SK-N-SH (cell line): ENCODE measurements at regions not wholly inside any gene's neighbourhood (a gene's known extent, or its start where the extent isn't known, plus 50 kb on each side); places are given as distances from the start of the nearest gene placed in this dataset.

Experiments
- CTCF ChIA-PET: fragments of 300-600, 350-600 bp; formaldehyde crosslinking; extraction: SDS; loops from one replicate; lab custom pipeline; 2021; lab: Yijun Ruan, JAX
- POLR2A ChIA-PET: fragments of 350-600 bp; sonication (Branson Sonifier 250); formaldehyde crosslinking; extraction: SDS; loops from one replicate; lab custom pipeline; 2020; ENCODE audit warnings: antibody characterized with exemption, inconsistent platforms; lab: Yijun Ruan, JAX
- DNase-seq: peaks from one replicate; pipeline ENCODE4 v3.0.0; 2012
- H2AFZ ChIP-seq: fragments of 200-600 bp; sonication (generic); 2 replicates; pipeline ENCODE4 v1.8.1; 2016; ENCODE audit warnings: antibody characterized with exemption, mild to moderate bottlenecking, low read depth
- H3F3A ChIP-seq: fragments of 200-600 bp; sonication (generic); replicated peaks from 2 replicates; pipeline ENCODE3; 2016; ENCODE audit warnings: antibody characterized with exemption, mild to moderate bottlenecking; ENCODE audit not compliant: insufficient read depth
- H3K27ac ChIP-seq, 2 experiments: fragments of 200-500 bp in 1 of 2; fragments of 200-600 bp in 1 of 2; sonication (Bioruptor generic) in 1 of 2; sonication (generic), shearing (Covaris generic) in 1 of 2; 2 replicates each; pipeline versions ENCODE4 v1.5.1 to v1.6.1; 2014 to 2016; ENCODE audit warnings: low read depth in 2 of 2, inconsistent platforms in 1 of 2, low read length in 1 of 2, mild to moderate bottlenecking in 1 of 2, mixed read lengths in 1 of 2
- H3K27me3 ChIP-seq: fragments of 200-600 bp; sonication (generic), shearing (Covaris generic); 2 replicates; pipeline ENCODE4 v1.6.1; 2016; ENCODE audit warnings: mixed run types; ENCODE audit not compliant: insufficient read depth
- H3K36me3 ChIP-seq, 2 experiments: fragments of 200-500 bp in 1 of 2; fragments of 200-600 bp in 1 of 2; sonication (Bioruptor generic) in 1 of 2; sonication (generic) in 1 of 2; replicated peaks in 1 of 2; 2 replicates each; pipeline versions ENCODE3 to v1.5.1; 2014 to 2016; ENCODE audit warnings: low read length in 1 of 2, mild to moderate bottlenecking in 1 of 2; ENCODE audit not compliant: insufficient read depth in 2 of 2, control insufficient read depth in 1 of 2
- H3K4me1 ChIP-seq, 2 experiments: fragments of 200-500 bp in 1 of 2; fragments of 200-600 bp in 1 of 2; sonication (Bioruptor generic) in 1 of 2; sonication (generic), shearing (Covaris generic) in 1 of 2; 2 replicates each; pipeline versions ENCODE4 v1.5.1 to v1.6.1; 2014 to 2016; ENCODE audit warnings: low read depth in 1 of 2, low read length in 1 of 2, mixed run types in 1 of 2; ENCODE audit not compliant: insufficient read depth in 2 of 2, control insufficient read depth in 1 of 2
- H3K4me2 ChIP-seq: fragments of 200-600 bp; sonication (generic), shearing (Covaris generic); 2 replicates; pipeline ENCODE4 v1.6.1; 2017; ENCODE audit warnings: mixed run types
- H3K4me3 ChIP-seq, 2 experiments: fragments of 200-500 bp in 1 of 2; fragments of 200-600 bp in 1 of 2; sonication (Bioruptor generic) in 1 of 2; sonication (generic), shearing (Covaris generic) in 1 of 2; 2 replicates each; pipeline versions ENCODE4 v1.5.1 to v1.8.1; 2014 to 2016; ENCODE audit warnings: low read depth in 2 of 2, inconsistent platforms in 1 of 2, low read length in 1 of 2, mild to moderate bottlenecking in 1 of 2, mixed read lengths in 1 of 2, moderate library complexity in 1 of 2
- H3K79me2 ChIP-seq: fragments of 200-600 bp; sonication (generic); 2 replicates; pipeline ENCODE4 v1.8.1; 2017; ENCODE audit warnings: mild to moderate bottlenecking; ENCODE audit not compliant: insufficient read depth
- H3K9ac ChIP-seq: fragments of 200-600 bp; sonication (generic); 2 replicates; pipeline ENCODE4 v1.6.1; 2017; ENCODE audit warnings: mixed run types
- H3K9me2 ChIP-seq: fragments of 200-600 bp; sonication (generic); 2 replicates; pipeline ENCODE4 v1.6.1; 2017; ENCODE audit warnings: mixed run types
- H3K9me3 ChIP-seq: fragments of 200-600 bp; sonication (generic); 2 replicates; pipeline ENCODE4 v1.6.1; 2017; ENCODE audit warnings: mixed run types, mild to moderate bottlenecking, moderate library complexity
- H4K20me1 ChIP-seq: fragments of 200-600 bp; sonication (generic); 2 replicates; pipeline ENCODE4 v1.6.1; 2017; ENCODE audit warnings: mild to moderate bottlenecking, mixed run types; ENCODE audit not compliant: insufficient read depth
- CHD2 ChIP-seq: fragments of 150-350 bp; IDR thresholded peaks from 2 replicates; pipeline ENCODE4 v1.6.1; 2018; ENCODE audit warnings: low read length; ENCODE audit not compliant: partially characterized antibody
- ELF1 ChIP-seq: IDR thresholded peaks from 2 replicates; pipeline ENCODE4 v1.4.0; 2012
- EP300 ChIP-seq, 2 experiments: IDR thresholded peaks; 2 replicates each; pipeline versions ENCODE4 v1.4.0 to v1.6.1; 2012; ENCODE audit warnings: borderline replicate concordance in 1 of 2, low read depth in 1 of 2, low read length in 1 of 2
- EZH2phosphoT487 ChIP-seq: fragments of 200-600 bp; sonication (generic); IDR thresholded peaks from 2 replicates; pipeline ENCODE4 v1.6.1; 2017; ENCODE audit warnings: low read depth, mixed run types, mild to moderate bottlenecking, antibody characterized with exemption, moderate library complexity, borderline replicate concordance
- FOSL2 ChIP-seq: IDR thresholded peaks from 2 replicates; pipeline ENCODE4 v1.4.0; 2012; ENCODE audit warnings: low read depth, mild to moderate bottlenecking, moderate library complexity, borderline replicate concordance
- FOXJ3 ChIP-seq: sonication (generic); formaldehyde crosslinking; IDR thresholded peaks from 2 replicates; pipeline ENCODE4 v1.5.1; 2020; ENCODE audit warnings: mild to moderate bottlenecking, missing genetic modification reagents
- FOXM1 ChIP-seq: IDR thresholded peaks from 2 replicates; pipeline ENCODE4 v1.4.0; 2012; ENCODE audit warnings: low read depth, mild to moderate bottlenecking
- GABPA ChIP-seq: IDR thresholded peaks from 2 replicates; pipeline ENCODE4 v1.4.0; 2012; ENCODE audit warnings: low read depth, mild to moderate bottlenecking
- MXI1 ChIP-seq: IDR thresholded peaks from 2 replicates; pipeline ENCODE4 v1.6.1; 2012; ENCODE audit warnings: mild to moderate bottlenecking, low read depth, low read length, improper control_type of control experiment
- NFIC ChIP-seq: IDR thresholded peaks from 2 replicates; pipeline ENCODE4 v1.4.0; 2012; ENCODE audit warnings: borderline replicate concordance
- RCOR1 ChIP-seq: fragments of 150-350 bp; IDR thresholded peaks from 2 replicates; pipeline ENCODE4 v1.6.1; 2017; ENCODE audit warnings: antibody characterized with exemption, low read length
- RFX5 ChIP-seq: IDR thresholded peaks from 2 replicates; pipeline ENCODE4 v1.6.1; 2012; ENCODE audit warnings: mild to moderate bottlenecking, improper control_type of control experiment, low read length
- RXRA ChIP-seq: IDR thresholded peaks from 2 replicates; pipeline ENCODE4 v1.4.0; 2012; ENCODE audit warnings: low read depth, mild to moderate bottlenecking, borderline replicate concordance
- SIN3A ChIP-seq: IDR thresholded peaks from 2 replicates; pipeline ENCODE4 v1.6.1; 2012; ENCODE audit warnings: low read depth, mild to moderate bottlenecking, low read length, moderate library complexity, borderline replicate concordance
- TAF1 ChIP-seq: IDR thresholded peaks from 2 replicates; pipeline ENCODE4 v1.6.1; 2012; ENCODE audit warnings: low read depth, mild to moderate bottlenecking, low read length, moderate library complexity, borderline replicate concordance
- TCF12 ChIP-seq: IDR thresholded peaks from 2 replicates; pipeline ENCODE4 v1.4.0; 2012
- YY1 ChIP-seq: IDR thresholded peaks from 2 replicates; pipeline ENCODE4 v1.4.0; 2012; ENCODE audit warnings: low read depth, mild to moderate bottlenecking
- WGBS: methylation state at CpG from one replicate; pipeline ENCODE4 v1.1.6; 2017; ENCODE audit warnings: low lambda C conversion rate; 5-methylcytosine and 5-hydroxymethylcytosine counted together
- TF ChIP-seq, protein P1 (sequence below): IDR thresholded peaks from 2 replicates; pipeline ENCODE4; 2012
- TF ChIP-seq, protein P2 (sequence below): IDR thresholded peaks from 2 replicates; pipeline ENCODE4 v1.6.1; 2012; ENCODE audit warnings: mild to moderate bottlenecking, low read depth, low read length, moderate library complexity
- TF ChIP-seq, protein P3 (sequence below): IDR thresholded peaks from 2 replicates; pipeline ENCODE4 v1.4.0; 2012; ENCODE audit warnings: low read depth

DNA sequence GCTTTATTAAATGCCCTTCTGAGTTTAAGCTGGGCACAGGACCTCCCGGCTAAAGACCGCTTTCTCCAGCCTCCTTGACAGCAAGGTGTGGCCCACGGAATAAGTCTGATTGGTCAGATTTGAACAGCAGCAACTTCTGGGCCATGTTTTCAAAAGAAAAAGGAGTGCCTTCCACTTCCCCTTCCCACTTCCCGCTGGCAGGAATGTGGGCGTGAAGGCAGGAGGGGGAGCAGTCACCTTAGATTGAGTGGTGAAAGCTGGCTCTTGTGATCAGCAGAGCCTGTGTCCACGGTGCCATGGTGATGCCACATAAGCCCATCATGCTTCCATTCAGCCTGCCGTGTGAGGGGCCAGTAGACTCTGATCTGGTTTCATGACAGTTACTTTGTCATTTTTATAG is 136.6 kb upstream of the GLI2 start:
- H3K27me3 ChIP-seq, result no peaks in the 10 kb centered on the region; the same call in 1 of the 2 replicates
- no peaks in the 10 kb centered on the region for H3K9me3 ChIP-seq
- no peak overlapping the region for H2AFZ ChIP-seq
- DNase-seq, result no peak
- ChIA-PET POLR2A (no interaction called here), CTCF (no interaction called here)
- H3K9ac ChIP-seq, result no peak overlapping the region
- no peak overlapping the region for H3K4me2 ChIP-seq
- H3K4me3 ChIP-seq, result no peak overlapping the region
- H3K79me2 ChIP-seq, result no peaks in the 10 kb centered on the region
- 53% methylated on average over 7 of the region's 7 CpGs for WGBS
- H4K20me1 ChIP-seq, result no peaks in the 10 kb centered on the region
- H3K27ac ChIP-seq, result no peak overlapping the region
- H3K36me3 ChIP-seq, result no peaks in the 10 kb centered on the region
- no peaks in the 10 kb centered on the region for H3K9me2 ChIP-seq
- H3K4me1 ChIP-seq, result peaks cover 0 to 9% of the 10 kb centered on the region in 2 experiments; a peak in 1 of 4 replicates
- TF ChIP-seq TCF12 (no peak), CHD2 (no peak), MXI1 (no peak), SIN3A (no peak), RXRA (no peak), FOXM1 (no peak), TAF1 (no peak), FOXJ3 (no peak), RFX5 (no peak), RCOR1 (no peak), GABPA (no peak), FOSL2 (no peak)
- TF ChIP-seq, protein P1, sequence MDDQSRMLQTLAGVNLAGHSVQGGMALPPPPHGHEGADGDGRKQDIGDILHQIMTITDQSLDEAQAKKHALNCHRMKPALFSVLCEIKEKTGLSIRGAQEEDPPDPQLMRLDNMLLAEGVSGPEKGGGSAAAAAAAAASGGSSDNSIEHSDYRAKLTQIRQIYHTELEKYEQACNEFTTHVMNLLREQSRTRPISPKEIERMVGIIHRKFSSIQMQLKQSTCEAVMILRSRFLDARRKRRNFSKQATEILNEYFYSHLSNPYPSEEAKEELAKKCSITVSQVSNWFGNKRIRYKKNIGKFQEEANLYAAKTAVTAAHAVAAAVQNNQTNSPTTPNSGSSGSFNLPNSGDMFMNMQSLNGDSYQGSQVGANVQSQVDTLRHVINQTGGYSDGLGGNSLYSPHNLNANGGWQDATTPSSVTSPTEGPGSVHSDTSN, result no peak
- TF ChIP-seq, protein P2, sequence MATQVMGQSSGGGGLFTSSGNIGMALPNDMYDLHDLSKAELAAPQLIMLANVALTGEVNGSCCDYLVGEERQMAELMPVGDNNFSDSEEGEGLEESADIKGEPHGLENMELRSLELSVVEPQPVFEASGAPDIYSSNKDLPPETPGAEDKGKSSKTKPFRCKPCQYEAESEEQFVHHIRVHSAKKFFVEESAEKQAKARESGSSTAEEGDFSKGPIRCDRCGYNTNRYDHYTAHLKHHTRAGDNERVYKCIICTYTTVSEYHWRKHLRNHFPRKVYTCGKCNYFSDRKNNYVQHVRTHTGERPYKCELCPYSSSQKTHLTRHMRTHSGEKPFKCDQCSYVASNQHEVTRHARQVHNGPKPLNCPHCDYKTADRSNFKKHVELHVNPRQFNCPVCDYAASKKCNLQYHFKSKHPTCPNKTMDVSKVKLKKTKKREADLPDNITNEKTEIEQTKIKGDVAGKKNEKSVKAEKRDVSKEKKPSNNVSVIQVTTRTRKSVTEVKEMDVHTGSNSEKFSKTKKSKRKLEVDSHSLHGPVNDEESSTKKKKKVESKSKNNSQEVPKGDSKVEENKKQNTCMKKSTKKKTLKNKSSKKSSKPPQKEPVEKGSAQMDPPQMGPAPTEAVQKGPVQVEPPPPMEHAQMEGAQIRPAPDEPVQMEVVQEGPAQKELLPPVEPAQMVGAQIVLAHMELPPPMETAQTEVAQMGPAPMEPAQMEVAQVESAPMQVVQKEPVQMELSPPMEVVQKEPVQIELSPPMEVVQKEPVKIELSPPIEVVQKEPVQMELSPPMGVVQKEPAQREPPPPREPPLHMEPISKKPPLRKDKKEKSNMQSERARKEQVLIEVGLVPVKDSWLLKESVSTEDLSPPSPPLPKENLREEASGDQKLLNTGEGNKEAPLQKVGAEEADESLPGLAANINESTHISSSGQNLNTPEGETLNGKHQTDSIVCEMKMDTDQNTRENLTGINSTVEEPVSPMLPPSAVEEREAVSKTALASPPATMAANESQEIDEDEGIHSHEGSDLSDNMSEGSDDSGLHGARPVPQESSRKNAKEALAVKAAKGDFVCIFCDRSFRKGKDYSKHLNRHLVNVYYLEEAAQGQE, result no peak
- TF ChIP-seq, protein P3, sequence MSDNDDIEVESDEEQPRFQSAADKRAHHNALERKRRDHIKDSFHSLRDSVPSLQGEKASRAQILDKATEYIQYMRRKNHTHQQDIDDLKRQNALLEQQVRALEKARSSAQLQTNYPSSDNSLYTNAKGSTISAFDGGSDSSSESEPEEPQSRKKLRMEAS, result no peak
- H3F3A ChIP-seq, result no peaks in the 10 kb centered on the region

DNA sequence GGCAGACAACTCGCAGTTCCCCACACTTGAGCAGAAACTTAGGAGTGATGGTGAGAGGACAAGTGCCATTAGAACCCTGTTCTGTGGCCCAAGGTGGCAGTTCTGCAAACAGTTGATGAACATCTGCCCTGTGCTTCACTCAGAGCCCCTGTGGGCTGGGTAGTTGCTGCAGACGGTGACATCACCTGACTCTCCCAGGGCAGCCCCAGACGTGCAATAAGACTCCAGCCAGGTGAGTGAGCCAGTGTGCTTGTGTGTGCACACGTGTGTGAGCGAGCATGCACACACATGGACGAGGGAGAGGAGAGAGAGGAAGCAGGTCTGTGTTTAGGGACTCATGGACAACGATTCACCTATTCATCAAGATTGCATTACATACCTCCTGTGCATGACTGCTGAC is 136.0 kb upstream of the GLI2 start:
- Histone ChIP-seq H3K4me3 (no peak overlapping the region), H3K36me3 (no peaks in the 10 kb centered on the region), H3K9me2 (no peaks in the 10 kb centered on the region), H3K27me3 (no peaks in the 10 kb centered on the region; the same call in 1 of the 2 replicates), H2AFZ (no peak overlapping the region), H3K9me3 (no peaks in the 10 kb centered on the region), H3K9ac (no peak overlapping the region), H3K4me1 (peaks cover 0 to 9% of the 10 kb centered on the region in 2 experiments; a peak in 1 of 4 replicates), H3K27ac (no peak overlapping the region), H4K20me1 (no peaks in the 10 kb centered on the region), H3K79me2 (no peaks in the 10 kb centered on the region), H3K4me2 (no peak overlapping the region), H3F3A (no peaks in the 10 kb centered on the region)
- ChIA-PET CTCF (no interaction called here), POLR2A (no interaction called here)
- no peak for DNase-seq
- WGBS, result 42% methylated on average over 7 of the region's 7 CpGs
- TF ChIP-seq NFIC (no peak), EP300 (IDR thresholded peaks at IDR 0.05; ENCODE audit: borderline replicate concordance in 1 of 2, low read depth in 1 of 2, low read length in 1 of 2) (no peak), ELF1 (no peak), CHD2 (no peak), FOSL2 (no peak), EZH2phosphoT487 (no peak), FOXJ3 (no peak), YY1 (no peak)
- TF ChIP-seq, protein P1, result no peak
